Lung (tissue), 11 donors: ENCODE measurements at regions not wholly inside any gene's neighbourhood (a gene's known extent, or its start where the extent isn't known, plus 50 kb on each side); places are given as distances from the start of the nearest gene placed in this dataset.

Experiments
- ATAC-seq: fragments of 200-7000 bp; cut with Tn5 transposase; one replicate; pipeline ENCODE4 v1.9.1; 2020; ENCODE audit warnings: moderate number of reproducible peaks; ENCODE audit not compliant: insufficient read depth, low FRiP score
- DNase-seq, 3 donors: peaks; one replicate each; pipeline ENCODE4 v3.0.0-alpha.2; 2013 to 2017
- H3K27ac ChIP-seq, 2 donors: one replicate each; pipeline ENCODE4 v1.5.1; 2013; ENCODE audit warnings: mild to moderate bottlenecking in 2 of 2, moderate library complexity in 2 of 2, control low read depth in 1 of 2, inconsistent platforms in 1 of 2, low read depth in 1 of 2, low read length in 1 of 2
- H3K27me3 ChIP-seq, 3 donors: one replicate each; pipeline ENCODE4 v1.5.1; 2013; ENCODE audit warnings: low read length in 2 of 3; ENCODE audit not compliant: control insufficient read depth in 3 of 3, insufficient read depth in 3 of 3
- H3K36me3 ChIP-seq, 4 donors: one replicate each; pipeline ENCODE4 v1.5.1; 2013; ENCODE audit warnings: low read length in 4 of 4, mild to moderate bottlenecking in 1 of 4, moderate library complexity in 1 of 4; ENCODE audit not compliant: control insufficient read depth in 4 of 4, insufficient read depth in 4 of 4
- H3K4me1 ChIP-seq, 5 donors: one replicate each; pipeline ENCODE4 v1.5.1; 2013; ENCODE audit warnings: low read length in 5 of 5, mild to moderate bottlenecking in 2 of 5, moderate library complexity in 1 of 5; ENCODE audit not compliant: control insufficient read depth in 5 of 5, insufficient read depth in 5 of 5
- H3K4me3 ChIP-seq: one replicate; pipeline ENCODE4 v1.5.1; 2013; ENCODE audit warnings: mild to moderate bottlenecking, control low read depth, moderate library complexity
- H3K9ac ChIP-seq, 2 donors: one replicate each; pipeline ENCODE4 v1.5.1; 2013; ENCODE audit warnings: low read length in 2 of 2, control low read depth in 1 of 2; ENCODE audit not compliant: insufficient read depth in 1 of 2
- H3K9me3 ChIP-seq, 4 donors: one replicate each; pipeline ENCODE4 v1.5.1; 2013; ENCODE audit warnings: low read length in 3 of 4, mild to moderate bottlenecking in 1 of 4, moderate library complexity in 1 of 4; ENCODE audit not compliant: control insufficient read depth in 4 of 4, insufficient read depth in 3 of 4
- CTCF ChIP-seq: IDR thresholded peaks from 2 replicates; pipeline ENCODE4 v1.5.1; 2012; ENCODE audit warnings: mild to moderate bottlenecking; ENCODE audit errors: control extremely low read depth, extremely low read depth
- WGBS, 2 donors: extraction: QIAGEN DNeasy Blood & Tissue Kit; methylation state at CpG; one replicate each; pipeline ENCODE4 v1.1.7; 2013; 5-methylcytosine and 5-hydroxymethylcytosine counted together
- donor health status: control.
- donor health status: control.
- donor health status: Bipolar disorder and iron deficiency.
- donor health status: healthy.
- donor health status: DM: yes; HTN: yes; CAD: no.

DNA sequence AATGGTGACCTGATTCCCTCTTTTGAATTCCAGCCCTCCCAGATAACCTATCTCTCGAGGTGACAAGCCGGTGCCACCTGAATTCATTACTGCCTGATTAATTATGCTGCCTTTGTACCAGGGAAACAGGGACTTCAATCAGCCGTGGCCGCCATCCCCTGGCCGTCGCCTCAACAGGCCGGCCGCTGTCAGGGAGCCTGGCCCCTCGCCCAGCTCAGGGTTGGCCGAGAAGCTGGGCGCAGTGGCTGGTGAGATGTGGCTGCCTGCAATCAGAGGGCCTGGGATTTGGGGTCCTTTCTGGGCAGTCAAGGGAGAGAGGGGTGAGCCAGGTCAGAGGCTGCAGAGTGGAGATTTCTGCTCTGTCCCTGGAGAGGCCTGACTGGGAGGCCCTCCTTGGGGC lies 91.2 kb downstream of the KCTD15 start:
- no peak overlapping the region for H3K4me3 ChIP-seq
- H3K27me3 ChIP-seq = no peaks in the 10 kb centered on the region
- no peaks in the 10 kb centered on the region for H3K36me3 ChIP-seq
- peaks cover 0 to 12% (median 3%) of the 10 kb centered on the region in 5 donors for H3K4me1 ChIP-seq
- no peaks in the 10 kb centered on the region for H3K9me3 ChIP-seq
- no peak overlapping the region for H3K27ac ChIP-seq
- no peak overlapping the region for H3K9ac ChIP-seq
- WGBS, 2 donors = 81 to 87% methylated on average over 11 of the region's 11 CpGs
- DNase-seq = no peak
- ATAC-seq = no peak
- no peak for TF ChIP-seq CTCF

- WGBS, 2 donors = 86 to 92% methylated on average over 3 of the region's 3 CpGs
- no peaks in the 10 kb centered on the region for H3K36me3 ChIP-seq
- DNase-seq (no peak), ATAC-seq (no peak)
- H3K9me3 ChIP-seq = no peaks in the 10 kb centered on the region
- H3K27ac ChIP-seq = no peak overlapping the region
- H3K4me3 ChIP-seq = no peak overlapping the region
- peaks cover 0 to 9% (median 3%) of the 10 kb centered on the region in 5 donors for H3K4me1 ChIP-seq
- TF ChIP-seq CTCF = no peak
- H3K9ac ChIP-seq = no peak overlapping the region
- no peaks in the 10 kb centered on the region for H3K27me3 ChIP-seq
Measured at GRCh38 chr19:33888665-33889064, 92.0 kb downstream of the KCTD15 start.

DNA sequence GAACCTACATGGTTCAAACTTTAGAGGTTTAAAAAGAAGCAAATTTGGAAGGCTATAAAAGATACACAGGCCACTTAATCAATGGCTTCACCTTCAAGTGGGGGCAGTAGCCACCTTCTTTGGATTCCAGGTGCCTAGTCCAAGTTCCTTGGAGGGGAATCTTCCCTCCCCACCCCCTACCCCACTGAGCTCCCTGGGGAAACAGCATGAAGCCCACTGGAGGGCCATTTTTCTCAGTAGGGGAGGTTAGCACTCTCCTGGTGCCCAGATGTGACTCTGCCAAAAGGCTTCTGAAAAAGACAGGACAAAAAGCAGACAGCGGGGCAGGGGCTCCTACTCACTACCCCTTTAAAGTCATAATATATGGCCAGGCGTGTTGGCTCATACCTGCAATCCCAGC lies 93.9 kb downstream of the KCTD15 start:
- no peaks in the 10 kb centered on the region for H3K36me3 ChIP-seq
- peaks cover 0 to 5% (median 0%) of the 10 kb centered on the region in 3 donors for H3K27me3 ChIP-seq
- DNase-seq (no peak), ATAC-seq (no peak)
- no peaks in the 10 kb centered on the region for H3K4me1 ChIP-seq
- no peak overlapping the region for H3K27ac ChIP-seq
- TF ChIP-seq CTCF = no peak
- H3K4me3 ChIP-seq = no peak overlapping the region
- WGBS, 2 donors = 91 to 95% methylated on average over 2 of the region's 2 CpGs
- no peak overlapping the region for H3K9ac ChIP-seq
- no peaks in the 10 kb centered on the region for H3K9me3 ChIP-seq

DNA sequence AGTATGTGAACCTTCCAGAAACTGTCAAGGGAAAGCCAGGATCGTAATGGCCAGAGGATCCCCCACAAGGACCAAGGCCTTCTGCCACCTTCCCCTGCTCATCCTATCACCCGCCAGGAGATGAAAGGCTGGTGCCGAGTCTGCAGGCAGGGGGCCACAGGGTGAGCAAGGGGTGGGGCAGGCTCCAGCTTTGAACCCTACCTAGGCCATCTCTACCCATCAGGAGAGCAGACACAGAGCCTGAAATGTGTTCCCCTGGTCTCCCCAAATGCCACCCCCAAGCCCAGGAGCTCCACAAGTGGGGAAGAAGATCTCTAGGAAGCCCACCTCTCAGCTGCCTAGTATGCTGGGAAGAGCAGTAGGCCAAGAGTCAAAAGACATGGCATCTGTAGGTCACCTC lies 95.1 kb downstream of the KCTD15 start:
- Histone ChIP-seq H3K27me3 (peaks cover 0 to 5% (median 0%) of the 10 kb centered on the region in 3 donors), H3K36me3 (no peaks in the 10 kb centered on the region), H3K27ac (no peak overlapping the region), H3K4me3 (no peak overlapping the region), H3K9ac (no peak overlapping the region), H3K4me1 (no peaks in the 10 kb centered on the region), H3K9me3 (no peaks in the 10 kb centered on the region)
- TF ChIP-seq CTCF = no peak
- ATAC-seq = no peak
- 93% methylated on average over 3 of the region's 3 CpGs for WGBS, 2 donors
- DNase-seq = no peak
